ENCODE measurements at regions not wholly inside any gene's neighbourhood (a gene's known extent, or its start where the extent isn't known, plus 50 kb on each side); places are given as distances from the start of the nearest gene placed in this dataset.

- no peak for TF ChIP-seq CTCF (IDR thresholded peaks at IDR 0.05; ENCODE audit: low read depth, low read length)
- TF ChIP-seq POLR2A (IDR thresholded peaks at IDR 0.05; ENCODE audit: extremely low read depth, insufficient read length), result no peak
Measured at GRCh38 chr1:192914092-192914491, 105.3 kb downstream of the RGS2 start.
